ENCODE measurements at regions not wholly inside any gene's neighbourhood (a gene's known extent, or its start where the extent isn't known, plus 50 kb on each side); places are given as distances from the start of the nearest gene placed in this dataset.

- TF ChIP-seq ZFX (IDR thresholded peaks at IDR 0.05; ENCODE audit: borderline replicate concordance) = no peak
- TF ChIP-seq, protein P1, sequence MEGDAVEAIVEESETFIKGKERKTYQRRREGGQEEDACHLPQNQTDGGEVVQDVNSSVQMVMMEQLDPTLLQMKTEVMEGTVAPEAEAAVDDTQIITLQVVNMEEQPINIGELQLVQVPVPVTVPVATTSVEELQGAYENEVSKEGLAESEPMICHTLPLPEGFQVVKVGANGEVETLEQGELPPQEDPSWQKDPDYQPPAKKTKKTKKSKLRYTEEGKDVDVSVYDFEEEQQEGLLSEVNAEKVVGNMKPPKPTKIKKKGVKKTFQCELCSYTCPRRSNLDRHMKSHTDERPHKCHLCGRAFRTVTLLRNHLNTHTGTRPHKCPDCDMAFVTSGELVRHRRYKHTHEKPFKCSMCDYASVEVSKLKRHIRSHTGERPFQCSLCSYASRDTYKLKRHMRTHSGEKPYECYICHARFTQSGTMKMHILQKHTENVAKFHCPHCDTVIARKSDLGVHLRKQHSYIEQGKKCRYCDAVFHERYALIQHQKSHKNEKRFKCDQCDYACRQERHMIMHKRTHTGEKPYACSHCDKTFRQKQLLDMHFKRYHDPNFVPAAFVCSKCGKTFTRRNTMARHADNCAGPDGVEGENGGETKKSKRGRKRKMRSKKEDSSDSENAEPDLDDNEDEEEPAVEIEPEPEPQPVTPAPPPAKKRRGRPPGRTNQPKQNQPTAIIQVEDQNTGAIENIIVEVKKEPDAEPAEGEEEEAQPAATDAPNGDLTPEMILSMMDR (IDR thresholded peaks at IDR 0.05) = no peak
Observed at GRCh38 chr10:121690152-121690848, 92.1 kb upstream of the FGFR2 start.

DNA sequence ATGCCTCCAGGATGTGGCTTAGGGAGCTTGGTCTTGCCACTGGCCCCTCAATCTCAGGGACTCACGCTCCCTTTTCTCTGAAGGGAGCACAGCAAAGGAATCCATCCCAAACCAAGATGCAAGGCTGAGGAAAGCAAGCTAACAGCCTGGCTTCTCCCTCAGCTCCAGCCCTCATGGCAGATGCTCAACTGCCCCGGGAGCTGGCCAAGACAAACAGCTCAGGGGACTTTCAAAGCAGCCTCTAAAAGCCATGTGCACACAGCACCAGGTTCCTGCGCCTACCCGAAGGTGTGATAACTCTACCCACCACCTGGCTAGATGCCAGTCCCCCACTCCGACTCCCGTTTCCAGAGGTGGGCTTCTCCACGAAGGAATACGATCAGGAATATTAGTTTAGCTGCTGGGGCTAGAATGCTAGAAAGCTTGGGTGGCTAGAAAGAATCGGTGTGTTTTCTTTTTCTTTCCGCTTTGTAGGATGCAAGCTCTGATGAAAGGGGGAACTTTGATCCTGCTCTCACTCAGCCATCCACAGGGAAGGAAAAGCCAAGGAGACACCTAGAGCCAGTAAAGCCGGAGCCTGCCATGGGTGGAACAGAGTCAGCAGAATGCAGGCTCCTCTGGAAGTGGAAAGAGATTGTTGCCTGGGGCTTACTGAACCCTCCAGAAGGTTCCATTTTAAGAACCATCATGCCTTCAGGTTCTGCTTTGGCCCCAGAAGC is 89.0 kb upstream of the FGFR2 start:
- H3K27ac ChIP-seq = no peak overlapping the region
- TF ChIP-seq, protein P1 (IDR thresholded peaks at IDR 0.05) = no peak
- TF ChIP-seq ZFX (IDR thresholded peaks at IDR 0.05; ENCODE audit: borderline replicate concordance) = no peak

More at GRCh38 chr10:121690152-121690848, 92.1 kb upstream of the FGFR2 start:
- no peak overlapping the region for H3K27ac ChIP-seq

GRCh38 chr10:121684276-121684675 is 86.0 kb upstream of the FGFR2 start:
- TF ChIP-seq, protein P1 (IDR thresholded peaks at IDR 0.05) = no peak
- no peak for TF ChIP-seq ZFX (IDR thresholded peaks at IDR 0.05; ENCODE audit: borderline replicate concordance)
- no peak overlapping the region for H3K27ac ChIP-seq

GRCh38 chr10:121683816-121684215 is 85.6 kb upstream of the FGFR2 start:
- TF ChIP-seq ZFX (IDR thresholded peaks at IDR 0.05; ENCODE audit: borderline replicate concordance) = no peak
- TF ChIP-seq, protein P1 (IDR thresholded peaks at IDR 0.05) = no peak
- H3K27ac ChIP-seq = no peak overlapping the region

DNA sequence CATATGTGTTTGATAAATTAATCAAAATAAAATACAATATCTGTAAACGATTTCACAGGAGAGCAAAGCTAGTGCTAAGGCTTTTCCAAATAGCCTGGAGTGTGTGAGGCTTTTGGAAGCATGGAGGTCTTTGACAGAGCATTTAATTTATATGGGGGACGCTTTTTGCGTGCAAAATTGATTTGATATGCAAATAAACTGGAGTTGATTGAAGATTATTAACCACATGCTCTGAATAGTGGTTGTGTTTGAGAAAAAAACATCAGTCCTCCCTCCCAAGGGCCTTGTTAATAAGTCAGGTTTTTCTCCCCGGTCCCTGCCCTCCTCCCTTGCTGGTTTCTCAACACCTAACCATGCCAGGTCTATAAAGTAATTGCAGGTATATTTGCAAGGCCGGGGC is 85.1 kb upstream of the FGFR2 start:
- no peak for TF ChIP-seq ZFX (IDR thresholded peaks at IDR 0.05; ENCODE audit: borderline replicate concordance)
- TF ChIP-seq, protein P1 (IDR thresholded peaks at IDR 0.05) = no peak
- H3K27ac ChIP-seq = no peak overlapping the region

DNA sequence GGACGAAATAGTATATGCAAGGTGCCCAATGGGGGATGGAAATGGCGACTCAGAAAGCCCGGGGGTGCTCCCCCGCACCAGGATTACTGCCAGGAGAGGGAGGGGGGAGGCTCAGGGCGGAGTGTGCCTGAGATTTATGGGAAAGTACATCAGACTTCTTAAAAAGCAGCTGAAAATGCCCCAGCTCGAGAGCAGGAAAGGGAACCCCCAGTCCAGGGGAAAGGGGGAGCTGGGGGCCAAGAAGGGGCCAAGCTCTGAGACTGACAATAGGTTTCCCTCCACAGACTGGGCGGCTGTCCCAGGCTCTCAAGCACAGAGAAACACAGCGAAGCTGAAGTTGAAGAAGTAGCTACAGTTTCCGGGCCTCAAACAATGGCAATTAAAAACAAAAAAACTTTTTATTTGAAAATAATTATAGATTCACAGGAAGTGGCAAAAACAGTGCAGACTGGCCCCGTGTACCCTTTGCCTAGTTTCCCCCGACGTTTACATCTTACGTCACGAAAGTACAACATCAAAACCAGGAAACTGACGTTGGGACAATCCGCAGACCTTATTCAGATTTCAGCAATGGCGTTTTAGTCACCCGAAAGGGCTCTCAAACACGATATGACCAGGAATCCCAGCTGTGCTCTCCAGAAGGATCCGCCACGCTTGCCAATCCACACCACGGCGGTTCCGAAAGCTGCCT is 83.9 kb upstream of the FGFR2 start:
- no peak overlapping the region for H3K27ac ChIP-seq
- TF ChIP-seq ZFX (IDR thresholded peaks at IDR 0.05; ENCODE audit: borderline replicate concordance) = no peak
- TF ChIP-seq, protein P1 (IDR thresholded peaks at IDR 0.05) = no peak

Data from 22Rv1 (cell line).